ENCODE measurements at regions not wholly inside any gene's neighbourhood (a gene's known extent, or its start where the extent isn't known, plus 50 kb on each side); places are given as distances from the start of the nearest gene placed in this dataset.
"Not testable (repeated sequence)": the region's sequence is repeated elsewhere in the genome, so short reads cannot be mapped to it uniquely, and the experiment has no call there.

- no peak for TF ChIP-seq POLR2A (IDR thresholded peaks at IDR 0.05)
- no peak for TF ChIP-seq CTCF (IDR thresholded peaks at IDR 0.05)
- DNase-seq = no peak
- Histone ChIP-seq H3K9me3 (no peaks in the 10 kb centered on the region), H3K27ac (no peak overlapping the region), H3K27me3 (no peaks in the 10 kb centered on the region), H3K36me3 (no peaks in the 10 kb centered on the region), H3K4me1 (no peaks in the 10 kb centered on the region), H3K4me3 (replicated peaks in 1 of 3) (no peak overlapping the region)
- intact Hi-C loops (cut with DNase I) = no loop called here
- WGBS, 2 donors = 81 to 84% methylated on average over 8 of the region's 8 CpGs
Measured at GRCh38 chr4:15336410-15337167, 91.2 kb upstream of the C1QTNF7 start.

GRCh38 chr4:15337168-15337657 is 90.6 kb upstream of the C1QTNF7 start:
- H3K4me3 ChIP-seq (replicated peaks in 1 of 3); H3K27me3 ChIP-seq; H3K36me3 ChIP-seq; H3K27ac ChIP-seq; DNase-seq; intact Hi-C loops (cut with DNase I); H3K9me3 ChIP-seq; H3K4me1 ChIP-seq: not testable (repeated sequence)
- 80 to 83% methylated on average over 2 of the region's 2 CpGs for WGBS, 2 donors

- Histone ChIP-seq H3K27me3 (no peaks in the 10 kb centered on the region), H3K36me3 (no peaks in the 10 kb centered on the region), H3K4me3 (replicated peaks in 1 of 3) (no peak overlapping the region), H3K9me3 (no peaks in the 10 kb centered on the region), H3K4me1 (no peaks in the 10 kb centered on the region), H3K27ac (no peak overlapping the region)
- 53 to 60% methylated on average over 5 of the region's 5 CpGs for WGBS, 2 donors
- intact Hi-C loops (cut with DNase I) = no loop called here
- TF ChIP-seq POLR2A (IDR thresholded peaks at IDR 0.05) (no peak), CTCF (IDR thresholded peaks at IDR 0.05) (no peak)
- DNase-seq = no peak
Measured at GRCh38 chr4:15339737-15340136, 88.1 kb upstream of the C1QTNF7 start.

GRCh38 chr4:15340332-15340731 is 87.5 kb upstream of the C1QTNF7 start:
- intact Hi-C loops (cut with DNase I) = no loop called here
- DNase-seq = no peak
- TF ChIP-seq POLR2A (IDR thresholded peaks at IDR 0.05) (no peak), CTCF (IDR thresholded peaks at IDR 0.05) (no peak)
- H3K27me3 ChIP-seq = no peaks in the 10 kb centered on the region
- H3K4me1 ChIP-seq = no peaks in the 10 kb centered on the region
- no peaks in the 10 kb centered on the region for H3K9me3 ChIP-seq
- 79 to 84% methylated on average over 4 of the region's 4 CpGs for WGBS, 2 donors
- H3K4me3 ChIP-seq (replicated peaks in 1 of 3) = no peak overlapping the region
- H3K36me3 ChIP-seq = no peaks in the 10 kb centered on the region
- H3K27ac ChIP-seq = no peak overlapping the region

- WGBS, 2 donors = 69 to 71% methylated on average over 13 of the region's 13 CpGs
- Histone ChIP-seq H3K27me3 (no peaks in the 10 kb centered on the region), H3K4me1 (no peaks in the 10 kb centered on the region), H3K9me3 (no peaks in the 10 kb centered on the region), H3K36me3 (no peaks in the 10 kb centered on the region), H3K27ac (no peak overlapping the region), H3K4me3 (replicated peaks in 1 of 3) (no peak overlapping the region)
- intact Hi-C loops (cut with DNase I) = no loop called here
- TF ChIP-seq CTCF (IDR thresholded peaks at IDR 0.05) (no peak), POLR2A (IDR thresholded peaks at IDR 0.05) (no peak)
- DNase-seq = no peak
Measured at GRCh38 chr4:15340902-15341732, 86.7 kb upstream of the C1QTNF7 start.
